ENCODE measurements at regions not wholly inside any gene's neighbourhood (a gene's known extent, or its start where the extent isn't known, plus 50 kb on each side); places are given as distances from the start of the nearest gene placed in this dataset.
A peak's percentile ranks its signal among the peaks of the same experiment; 100 is the strongest.
"Not testable (repeated sequence)": the region's sequence is repeated elsewhere in the genome, so short reads cannot be mapped to it uniquely, and the experiment has no call there.

DNA sequence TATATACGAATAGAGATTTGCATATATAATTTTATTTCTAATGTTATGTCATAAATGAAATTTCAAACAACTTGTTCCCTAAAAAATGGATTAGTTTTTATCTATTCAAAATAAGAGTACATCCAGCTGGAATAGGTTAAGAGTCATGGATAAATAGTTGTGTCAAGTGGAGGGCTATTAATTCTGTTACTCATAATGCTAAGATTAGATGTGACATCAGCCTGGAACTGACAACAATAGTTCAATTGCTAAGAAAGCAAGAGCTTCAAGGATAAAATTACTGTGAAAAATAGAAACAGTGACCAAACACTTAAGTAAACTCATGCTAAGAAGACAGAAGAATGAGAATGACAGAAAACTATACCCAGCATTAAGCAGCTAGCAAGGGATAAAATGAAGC is 92.2 kb upstream of the CDH9 start:
- DNase-seq (ENCODE audit: low read depth): peak; percentile 51
- no peak overlapping the region for H3K4me3 ChIP-seq (replicated peaks; ENCODE audit: low read depth, low read length)
- TF ChIP-seq, protein P1, sequence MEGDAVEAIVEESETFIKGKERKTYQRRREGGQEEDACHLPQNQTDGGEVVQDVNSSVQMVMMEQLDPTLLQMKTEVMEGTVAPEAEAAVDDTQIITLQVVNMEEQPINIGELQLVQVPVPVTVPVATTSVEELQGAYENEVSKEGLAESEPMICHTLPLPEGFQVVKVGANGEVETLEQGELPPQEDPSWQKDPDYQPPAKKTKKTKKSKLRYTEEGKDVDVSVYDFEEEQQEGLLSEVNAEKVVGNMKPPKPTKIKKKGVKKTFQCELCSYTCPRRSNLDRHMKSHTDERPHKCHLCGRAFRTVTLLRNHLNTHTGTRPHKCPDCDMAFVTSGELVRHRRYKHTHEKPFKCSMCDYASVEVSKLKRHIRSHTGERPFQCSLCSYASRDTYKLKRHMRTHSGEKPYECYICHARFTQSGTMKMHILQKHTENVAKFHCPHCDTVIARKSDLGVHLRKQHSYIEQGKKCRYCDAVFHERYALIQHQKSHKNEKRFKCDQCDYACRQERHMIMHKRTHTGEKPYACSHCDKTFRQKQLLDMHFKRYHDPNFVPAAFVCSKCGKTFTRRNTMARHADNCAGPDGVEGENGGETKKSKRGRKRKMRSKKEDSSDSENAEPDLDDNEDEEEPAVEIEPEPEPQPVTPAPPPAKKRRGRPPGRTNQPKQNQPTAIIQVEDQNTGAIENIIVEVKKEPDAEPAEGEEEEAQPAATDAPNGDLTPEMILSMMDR (IDR thresholded peaks at IDR 0.05; ENCODE audit: low read length, missing control alignments): no peak

DNA sequence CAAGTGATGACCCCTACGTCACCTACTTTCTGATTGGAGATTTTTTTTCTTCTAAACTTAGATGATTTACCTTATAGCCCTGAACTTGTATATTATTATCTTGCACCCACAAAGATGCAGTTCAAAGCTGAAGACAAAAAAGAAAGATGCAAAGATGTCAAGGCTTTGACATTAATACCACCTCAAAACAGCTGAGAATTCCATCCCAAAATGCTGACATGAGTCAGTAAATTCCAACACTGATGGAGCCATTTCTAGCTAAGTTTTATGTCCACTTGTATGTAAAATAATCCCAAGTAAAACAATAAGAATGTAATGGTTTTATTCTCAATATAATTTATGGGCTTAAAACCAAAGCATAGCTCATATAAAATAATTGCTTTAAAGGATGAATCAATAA is 91.5 kb upstream of the CDH9 start:
- TF ChIP-seq, protein P1 (IDR thresholded peaks at IDR 0.05; ENCODE audit: low read length, missing control alignments): no peak
- no peak for DNase-seq (ENCODE audit: low read depth)
- no peak overlapping the region for H3K4me3 ChIP-seq (replicated peaks; ENCODE audit: low read depth, low read length)

DNA sequence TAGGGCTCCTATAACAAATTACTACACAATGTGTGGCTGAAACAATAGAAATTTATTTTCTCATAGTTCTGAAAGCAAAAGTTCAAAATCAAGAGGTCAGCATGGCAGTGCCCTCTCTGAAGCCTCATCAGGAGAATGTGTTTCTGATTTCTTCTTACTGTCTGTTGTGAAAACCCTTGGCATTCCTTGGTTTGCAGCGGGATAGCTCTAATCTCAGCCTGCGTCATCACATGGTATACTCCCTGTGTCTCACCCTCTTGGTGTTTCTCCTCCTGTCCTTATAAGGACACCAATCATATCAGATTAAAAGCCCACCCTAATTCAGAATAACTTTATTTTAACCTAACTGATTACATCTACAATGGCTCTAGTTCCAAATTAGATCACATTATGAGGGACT is 87.5 kb upstream of the CDH9 start:
- TF ChIP-seq, protein P1 (IDR thresholded peaks at IDR 0.05; ENCODE audit: low read length, missing control alignments): no peak
- no peak overlapping the region for H3K4me3 ChIP-seq (replicated peaks; ENCODE audit: low read depth, low read length)
- DNase-seq (ENCODE audit: low read depth): peak; percentile 68

DNA sequence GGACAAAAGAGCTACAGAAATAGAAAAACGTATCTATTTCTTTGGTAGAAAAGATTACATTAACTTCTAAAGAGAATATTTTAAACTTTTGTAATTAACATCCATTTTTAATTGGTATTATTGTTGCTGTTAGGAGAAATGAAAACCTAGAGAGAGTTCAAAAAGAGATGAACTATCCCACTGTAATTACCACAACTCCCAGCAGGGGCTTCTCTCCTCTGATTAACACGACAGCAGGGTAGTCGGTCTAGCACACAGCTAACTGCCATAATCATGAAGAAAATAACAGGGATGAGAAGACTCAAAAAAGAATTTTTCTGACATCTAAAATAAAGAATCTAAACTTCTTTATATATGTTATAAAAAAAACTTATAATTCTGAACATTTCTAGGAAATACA is 86.2 kb upstream of the CDH9 start:
- no peak overlapping the region for H3K4me3 ChIP-seq (replicated peaks; ENCODE audit: low read depth, low read length)
- TF ChIP-seq, protein P1 (IDR thresholded peaks at IDR 0.05; ENCODE audit: low read length, missing control alignments): peak; percentile 75
- DNase-seq (ENCODE audit: low read depth): peak; percentile 60

- not testable (repeated sequence) for DNase-seq (ENCODE audit: low read depth)
Measured at GRCh38 chr5:27119736-27120321, 81.4 kb upstream of the CDH9 start.

DNA sequence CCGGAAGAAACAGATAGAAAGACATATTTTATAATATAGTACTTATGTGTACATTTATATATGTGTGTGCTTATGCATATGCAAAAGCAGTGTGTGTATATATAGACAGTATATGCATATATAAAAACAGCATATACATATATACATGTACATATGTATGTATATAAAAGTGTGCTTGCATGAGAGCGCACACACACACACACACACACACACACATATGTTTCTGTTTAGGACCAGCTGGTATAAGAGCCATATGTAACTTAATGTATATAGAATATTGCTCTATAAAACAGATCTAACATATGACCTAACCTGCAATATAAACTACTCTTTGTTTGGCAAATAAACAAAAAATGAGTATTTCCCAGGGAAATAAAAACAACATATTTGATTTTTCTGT is 65.1 kb upstream of the CDH9 start:
- TF ChIP-seq, protein P1 (IDR thresholded peaks at IDR 0.05; ENCODE audit: low read length, missing control alignments): no peak
- DNase-seq (ENCODE audit: low read depth): no peak
- no peak overlapping the region for H3K4me3 ChIP-seq (replicated peaks; ENCODE audit: low read depth, low read length)

More at GRCh38 chr5:27119736-27120321, 81.4 kb upstream of the CDH9 start:
- not testable (repeated sequence) for H3K4me3 ChIP-seq (replicated peaks; ENCODE audit: low read depth, low read length)

GRCh38 chr5:27095761-27096160 is 57.4 kb upstream of the CDH9 start:
- H3K4me3 ChIP-seq (replicated peaks; ENCODE audit: low read depth, low read length); DNase-seq (ENCODE audit: low read depth): not testable (repeated sequence)

- TF ChIP-seq, protein P1 (IDR thresholded peaks at IDR 0.05; ENCODE audit: low read length, missing control alignments): no peak
- no peak overlapping the region for H3K4me3 ChIP-seq (replicated peaks; ENCODE audit: low read depth, low read length)
- DNase-seq (ENCODE audit: low read depth): no peak
Measured at GRCh38 chr5:27093279-27093678, 54.9 kb upstream of the CDH9 start.

Data from fibroblast of pulmonary artery (primary cell).